Neural cell (in vitro differentiated cells): ENCODE measurements at regions not wholly inside any gene's neighbourhood (a gene's known extent, or its start where the extent isn't known, plus 50 kb on each side); places are given as distances from the start of the nearest gene placed in this dataset.

Experiments
- H2AFZ ChIP-seq: fragments of 200-600, 300-800 bp; sonication (generic), shearing (Covaris generic); 2 replicates; pipeline ENCODE4 v1.6.0; 2014; ENCODE audit warnings: low read depth, mild to moderate bottlenecking, antibody characterized with exemption, low read length, moderate library complexity
- H3F3A ChIP-seq: fragments of 200-600 bp; shearing (Covaris generic); 2 replicates; pipeline ENCODE4 v1.6.1; 2016; ENCODE audit warnings: mild to moderate bottlenecking, moderate library complexity, mixed read lengths, antibody characterized with exemption, low read length; ENCODE audit not compliant: insufficient read depth, poor library complexity, severe bottlenecking
- H3K27ac ChIP-seq: fragments of 200-600, 300-800 bp; sonication (generic), shearing (Covaris generic); 2 replicates; pipeline ENCODE4 v1.5.1; 2014; ENCODE audit warnings: mild to moderate bottlenecking, low read length, moderate library complexity
- H3K27me3 ChIP-seq: fragments of 300-800, 200-600 bp; sonication (generic), shearing (Covaris generic); 2 replicates; pipeline ENCODE4 v1.6.0; 2014; ENCODE audit warnings: mild to moderate bottlenecking, low read depth, low read length, moderate library complexity; ENCODE audit not compliant: insufficient read depth
- H3K36me3 ChIP-seq: fragments of 300-800, 200-600 bp; sonication (generic), shearing (Covaris generic); 2 replicates; pipeline ENCODE4 v1.5.1; 2014; ENCODE audit warnings: mild to moderate bottlenecking, antibody characterized with exemption, low read length, moderate library complexity; ENCODE audit not compliant: insufficient read depth
- H3K4me2 ChIP-seq: fragments of 300-800, 200-600 bp; sonication (generic), shearing (Covaris generic); 2 replicates; pipeline ENCODE4 v1.6.0; 2014; ENCODE audit warnings: mild to moderate bottlenecking, low read length
- H3K4me3 ChIP-seq: fragments of 300-800, 200-600 bp; sonication (generic), shearing (Covaris generic); 2 replicates; pipeline ENCODE4 v1.5.1; 2014; ENCODE audit warnings: mild to moderate bottlenecking, low read length, moderate library complexity
- H3K79me2 ChIP-seq: fragments of 200-600 bp; shearing (Covaris generic); replicated peaks from 2 replicates; pipeline ENCODE4 v1.6.0; 2014; ENCODE audit warnings: mild to moderate bottlenecking, low read length, moderate library complexity; ENCODE audit not compliant: insufficient read depth
- H3K9ac ChIP-seq: fragments of 300-800, 200-600 bp; sonication (generic), shearing (Covaris generic); 2 replicates; pipeline ENCODE4 v1.6.1; 2016; ENCODE audit warnings: mild to moderate bottlenecking, low read length, mixed read lengths
- H3K9me2 ChIP-seq: fragments of 200-600 bp; shearing (Covaris generic); 2 replicates; pipeline ENCODE4 v1.6.1; 2016; ENCODE audit warnings: mild to moderate bottlenecking, low read length, mixed read lengths; ENCODE audit not compliant: insufficient read depth
- H3K9me3 ChIP-seq: fragments of 200-600, 300-800 bp; sonication (generic), shearing (Covaris generic); 2 replicates; pipeline ENCODE4 v1.6.1; 2016; ENCODE audit warnings: mild to moderate bottlenecking, mixed run types, low read length, moderate library complexity, mixed read lengths
- H4K20me1 ChIP-seq: fragments of 200-600 bp; shearing (Covaris generic); 2 replicates; pipeline ENCODE4 v1.6.1; 2016; ENCODE audit warnings: mild to moderate bottlenecking, mixed run types; ENCODE audit not compliant: insufficient read depth
- CTCF ChIP-seq: fragments of 450-650 bp; IDR thresholded peaks from 2 replicates; pipeline ENCODE4 v1.5.1; 2014; ENCODE audit warnings: antibody characterized with exemption, mild to moderate bottlenecking, moderate library complexity; ENCODE audit not compliant: poor library complexity, severe bottlenecking
- EP300 ChIP-seq: fragments of 450-650 bp; conservative IDR thresholded peaks from 2 replicates; pipeline ENCODE4 v1.6.1; 2014; ENCODE audit warnings: antibody characterized with exemption, mild to moderate bottlenecking, moderate library complexity; ENCODE audit not compliant: poor library complexity, severe bottlenecking
- EZH2 ChIP-seq: fragments of 200-600, 300-800 bp; shearing (Covaris generic), sonication (generic); IDR thresholded peaks from 2 replicates; pipeline ENCODE4 v1.6.1; 2014; ENCODE audit warnings: antibody characterized with exemption, low read length, borderline replicate concordance, mild to moderate bottlenecking; ENCODE audit not compliant: insufficient read depth, poor library complexity, severe bottlenecking
- MXI1 ChIP-seq: fragments of 450-650 bp; conservative IDR thresholded peaks from 2 replicates; pipeline ENCODE4 v1.6.1; 2014; ENCODE audit warnings: antibody characterized with exemption, mild to moderate bottlenecking; ENCODE audit not compliant: poor library complexity, severe bottlenecking
- POLR2AphosphoS5 ChIP-seq: IDR thresholded peaks from 2 replicates; pipeline ENCODE4 v1.6.1; 2012
- RAD21 ChIP-seq: fragments of 450-650 bp; conservative IDR thresholded peaks from 2 replicates; pipeline ENCODE4 v1.6.1; 2014; ENCODE audit warnings: antibody characterized with exemption, mild to moderate bottlenecking, moderate library complexity
- REST ChIP-seq: IDR thresholded peaks from 2 replicates; pipeline ENCODE4 v1.6.1; 2012; ENCODE audit warnings: borderline replicate concordance
- SMC3 ChIP-seq: fragments of 450-650 bp; conservative IDR thresholded peaks from 2 replicates; pipeline ENCODE4 v1.6.1; 2014; ENCODE audit warnings: antibody characterized with exemption, mild to moderate bottlenecking, moderate library complexity; ENCODE audit not compliant: poor library complexity
- TAF1 ChIP-seq: IDR thresholded peaks from 2 replicates; pipeline ENCODE4 v1.6.1; 2012; ENCODE audit warnings: low read depth

GRCh38 chr18:989425-989824, 84.8 kb downstream of the ADCYAP1 start:
- no peaks in the 10 kb centered on the region for H3K79me2 ChIP-seq
- TF ChIP-seq SMC3 (no peak), EZH2 (no peak), REST (no peak), TAF1 (no peak), EP300 (no peak), CTCF (no peak), POLR2AphosphoS5 (no peak), MXI1 (no peak), RAD21 (no peak)

GRCh38 chr18:990197-990596, 85.5 kb downstream of the ADCYAP1 start:
- no peaks in the 10 kb centered on the region for H3K9me3 ChIP-seq
- no peaks in the 10 kb centered on the region for H3F3A ChIP-seq
- H3K9me2 ChIP-seq = no peaks in the 10 kb centered on the region
- TF ChIP-seq TAF1 (no peak), CTCF (no peak), MXI1 (no peak), RAD21 (no peak), EP300 (no peak), REST (no peak), EZH2 (no peak), POLR2AphosphoS5 (no peak), SMC3 (no peak)
- no peak overlapping the region for H3K4me2 ChIP-seq
- H3K27ac ChIP-seq = no peak overlapping the region
- no peak overlapping the region for H3K9ac ChIP-seq
- H3K36me3 ChIP-seq = no peaks in the 10 kb centered on the region
- no peaks in the 10 kb centered on the region for H3K79me2 ChIP-seq
- no peaks in the 10 kb centered on the region for H3K27me3 ChIP-seq
- H4K20me1 ChIP-seq = no peaks in the 10 kb centered on the region
- no peak overlapping the region for H3K4me3 ChIP-seq
- no peak overlapping the region for H2AFZ ChIP-seq

More at GRCh38 chr18:989425-989824, 84.8 kb downstream of the ADCYAP1 start:
- Histone ChIP-seq H3K4me2 (no peak overlapping the region), H3K36me3 (no peaks in the 10 kb centered on the region), H3K9me3 (no peaks in the 10 kb centered on the region), H3K27me3 (no peaks in the 10 kb centered on the region), H4K20me1 (no peaks in the 10 kb centered on the region), H3K4me3 (no peak overlapping the region), H3K9ac (no peak overlapping the region), H3F3A (no peaks in the 10 kb centered on the region), H3K9me2 (no peaks in the 10 kb centered on the region), H2AFZ (no peak overlapping the region), H3K27ac (no peak overlapping the region)
